H1 (cell line): ENCODE measurements at regions not wholly inside any gene's neighbourhood (a gene's known extent, or its start where the extent isn't known, plus 50 kb on each side); places are given as distances from the start of the nearest gene placed in this dataset.

Source experiments
- CHD1 ChIP-seq: IDR thresholded peaks from 2 replicates; pipeline ENCODE4 v1.6.1; 2012; ENCODE audit warnings: low read depth, low read length, improper control_type of control experiment
- EZH2 ChIP-seq: fragments of 200-600 bp; sonication (generic); IDR thresholded peaks from 2 replicates; pipeline ENCODE4 v1.7.1; 2012; ENCODE audit warnings: low read depth, mild to moderate bottlenecking, moderate library complexity, low read length, inconsistent platforms; ENCODE audit not compliant: severe bottlenecking
- JUND ChIP-seq: IDR thresholded peaks from 2 replicates; pipeline ENCODE4 v1.6.1; 2011; ENCODE audit warnings: mild to moderate bottlenecking, improper control_type of control experiment, low read length
- POLR2A ChIP-seq, 2 experiments: IDR thresholded peaks; 1 replicate in 1 of 2; 2 replicates in 1 of 2; pipeline ENCODE4 v1.6.1; 2011; ENCODE audit warnings: low read depth in 2 of 2, low read length in 2 of 2, mild to moderate bottlenecking in 2 of 2; ENCODE audit errors: control extremely low read depth in 1 of 2
- POLR2AphosphoS5 ChIP-seq: IDR thresholded peaks from 2 replicates; pipeline ENCODE4 v1.6.1; 2011; ENCODE audit warnings: low read depth, low read length
- TBP ChIP-seq: IDR thresholded peaks from 2 replicates; pipeline ENCODE4 v1.6.1; 2011; ENCODE audit warnings: low read depth, low read length, improper control_type of control experiment
- YY1 ChIP-seq: IDR thresholded peaks from 2 replicates; pipeline ENCODE4 v1.6.1; 2011; ENCODE audit warnings: low read depth, mild to moderate bottlenecking, low read length
- TF ChIP-seq, protein P1 (sequence below), 3 experiments: IDR thresholded peaks; 1 replicate in 2 of 3; 2 replicates in 1 of 3; pipeline versions ENCODE4 v1.5.1 to v1.6.1; 2011; ENCODE audit warnings: low read length in 3 of 3, mild to moderate bottlenecking in 3 of 3, inconsistent platforms in 2 of 3, low read depth in 1 of 3, moderate library complexity in 1 of 3; ENCODE audit not compliant: insufficient read depth in 1 of 3; ENCODE audit errors: control extremely low read depth in 1 of 3

GRCh38 chr12:75606151-75606550 lies 94.7 kb upstream of the KRR1 start:
- TF ChIP-seq, protein P1, sequence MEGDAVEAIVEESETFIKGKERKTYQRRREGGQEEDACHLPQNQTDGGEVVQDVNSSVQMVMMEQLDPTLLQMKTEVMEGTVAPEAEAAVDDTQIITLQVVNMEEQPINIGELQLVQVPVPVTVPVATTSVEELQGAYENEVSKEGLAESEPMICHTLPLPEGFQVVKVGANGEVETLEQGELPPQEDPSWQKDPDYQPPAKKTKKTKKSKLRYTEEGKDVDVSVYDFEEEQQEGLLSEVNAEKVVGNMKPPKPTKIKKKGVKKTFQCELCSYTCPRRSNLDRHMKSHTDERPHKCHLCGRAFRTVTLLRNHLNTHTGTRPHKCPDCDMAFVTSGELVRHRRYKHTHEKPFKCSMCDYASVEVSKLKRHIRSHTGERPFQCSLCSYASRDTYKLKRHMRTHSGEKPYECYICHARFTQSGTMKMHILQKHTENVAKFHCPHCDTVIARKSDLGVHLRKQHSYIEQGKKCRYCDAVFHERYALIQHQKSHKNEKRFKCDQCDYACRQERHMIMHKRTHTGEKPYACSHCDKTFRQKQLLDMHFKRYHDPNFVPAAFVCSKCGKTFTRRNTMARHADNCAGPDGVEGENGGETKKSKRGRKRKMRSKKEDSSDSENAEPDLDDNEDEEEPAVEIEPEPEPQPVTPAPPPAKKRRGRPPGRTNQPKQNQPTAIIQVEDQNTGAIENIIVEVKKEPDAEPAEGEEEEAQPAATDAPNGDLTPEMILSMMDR (IDR thresholded peaks at IDR 0.05; ENCODE audit: control extremely low read depth in 1 of 3, insufficient read depth in 1 of 3, low read depth in 1 of 3, low read length in 3 of 3), result no peak
- TF ChIP-seq POLR2A (IDR thresholded peaks at IDR 0.05; ENCODE audit: control extremely low read depth in 1 of 2, low read depth in 2 of 2, low read length in 2 of 2) (no peak), POLR2AphosphoS5 (no peak), TBP (no peak), CHD1 (no peak), YY1 (no peak), EZH2 (no peak), JUND (no peak)
